Keratinocyte (primary cell): ENCODE measurements at regions not wholly inside any gene's neighbourhood (a gene's known extent, or its start where the extent isn't known, plus 50 kb on each side); places are given as distances from the start of the nearest gene placed in this dataset.

ENCODE experiments used
- DNase-seq: peaks from one replicate; pipeline ENCODE4 v3.0.0-alpha.2; 2011; ENCODE audit warnings: low read depth, missing footprints, low spot score
- FAIRE-seq: peaks from 2 replicates; lab custom pipeline; 2011; peaks lifted over from hg19 to GRCh38; lab: Jason Lieb, UNC
- H2AFZ ChIP-seq: 2 replicates; pipeline ENCODE4 v1.6.0; 2012; ENCODE audit warnings: low read length, control low read depth, inconsistent platforms; ENCODE audit not compliant: control insufficient read depth
- H3K27ac ChIP-seq: 2 replicates; pipeline ENCODE4 v1.5.1; 2011; ENCODE audit warnings: low read length; ENCODE audit not compliant: control insufficient read depth, insufficient read depth
- H3K27me3 ChIP-seq: 3 replicates; pipeline ENCODE4 v1.6.0; 2011; ENCODE audit warnings: low read length; ENCODE audit not compliant: control insufficient read depth, insufficient read depth; ENCODE audit errors: extremely low read depth
- H3K36me3 ChIP-seq, 2 experiments: 2 replicates in 1 of 2; 3 replicates in 1 of 2; pipeline ENCODE4 v1.5.1; 2011; ENCODE audit warnings: low read length in 2 of 2, mild to moderate bottlenecking in 1 of 2; ENCODE audit not compliant: control insufficient read depth in 2 of 2, insufficient read depth in 2 of 2; ENCODE audit errors: extremely low read depth in 1 of 2
- H3K4me1 ChIP-seq: 3 replicates; pipeline ENCODE4 v1.5.1; 2011; ENCODE audit warnings: low read length; ENCODE audit not compliant: control insufficient read depth, insufficient read depth; ENCODE audit errors: extremely low read depth
- H3K4me2 ChIP-seq: 3 replicates; pipeline ENCODE4 v1.6.0; 2011; ENCODE audit warnings: low read depth, low read length; ENCODE audit not compliant: control insufficient read depth, insufficient read depth; ENCODE audit errors: extremely low read depth
- H3K4me3 ChIP-seq, 3 experiments: fragments of 200-600 bp in 1 of 3; sonication (generic) in 1 of 3; 2 replicates in 2 of 3; 3 replicates in 1 of 3; pipeline ENCODE4 v1.5.1; 2011 to 2016; ENCODE audit warnings: low read length in 3 of 3, mild to moderate bottlenecking in 3 of 3, control low read depth in 2 of 3, inconsistent platforms in 1 of 3, low read depth in 1 of 3, mixed read lengths in 1 of 3, mixed run types in 1 of 3, moderate library complexity in 1 of 3; ENCODE audit not compliant: control insufficient read depth in 2 of 3, insufficient read depth in 2 of 3; ENCODE audit errors: extremely low read depth in 1 of 3
- H3K79me2 ChIP-seq: 2 replicates; pipeline ENCODE4 v1.6.0; 2012; ENCODE audit warnings: low read length; ENCODE audit not compliant: control insufficient read depth, insufficient read depth
- H3K9ac ChIP-seq: 3 replicates; pipeline ENCODE4 v1.6.0; 2011; ENCODE audit warnings: low read length; ENCODE audit not compliant: control insufficient read depth, insufficient read depth; ENCODE audit errors: extremely low read depth
- H3K9me1 ChIP-seq: 3 replicates; pipeline ENCODE4 v1.6.0; 2011; ENCODE audit warnings: low read length; ENCODE audit not compliant: control insufficient read depth, insufficient read depth; ENCODE audit errors: extremely low read depth
- H3K9me3 ChIP-seq: 2 replicates; pipeline ENCODE4 v1.5.1; 2012; ENCODE audit warnings: low read depth, low read length; ENCODE audit not compliant: control insufficient read depth
- H4K20me1 ChIP-seq: 3 replicates; pipeline ENCODE4 v1.6.0; 2011; ENCODE audit warnings: low read length; ENCODE audit not compliant: control insufficient read depth, insufficient read depth; ENCODE audit errors: extremely low read depth
- EZH2 ChIP-seq: IDR thresholded peaks from one replicate; pipeline ENCODE4 v1.6.1; 2012; ENCODE audit warnings: inconsistent platforms, mild to moderate bottlenecking, low read length, moderate library complexity
- dilution Hi-C: fragments of 300-500 bp; cut with MboI; formaldehyde crosslinking; loops from one replicate; pipeline ENCODE4 v1.7.0; 2020; ENCODE audit warnings: low sequenced_read_pairs; ENCODE audit not compliant: extremely low pct_ligation_motif_present
- TF ChIP-seq, protein P1 (sequence below), 3 experiments: IDR thresholded peaks in 1 of 3; conservative IDR thresholded peaks in 1 of 3; optimal IDR thresholded peaks in 1 of 3; 2 replicates in 2 of 3; 3 replicates in 1 of 3; pipeline versions ENCODE3 to v1.5.1; 2011; ENCODE audit warnings: low read length in 3 of 3, mild to moderate bottlenecking in 3 of 3, moderate library complexity in 2 of 3, control low read depth in 1 of 3, inconsistent platforms in 1 of 3; ENCODE audit not compliant: insufficient read depth in 2 of 3; ENCODE audit errors: extremely low read depth in 1 of 3

DNA sequence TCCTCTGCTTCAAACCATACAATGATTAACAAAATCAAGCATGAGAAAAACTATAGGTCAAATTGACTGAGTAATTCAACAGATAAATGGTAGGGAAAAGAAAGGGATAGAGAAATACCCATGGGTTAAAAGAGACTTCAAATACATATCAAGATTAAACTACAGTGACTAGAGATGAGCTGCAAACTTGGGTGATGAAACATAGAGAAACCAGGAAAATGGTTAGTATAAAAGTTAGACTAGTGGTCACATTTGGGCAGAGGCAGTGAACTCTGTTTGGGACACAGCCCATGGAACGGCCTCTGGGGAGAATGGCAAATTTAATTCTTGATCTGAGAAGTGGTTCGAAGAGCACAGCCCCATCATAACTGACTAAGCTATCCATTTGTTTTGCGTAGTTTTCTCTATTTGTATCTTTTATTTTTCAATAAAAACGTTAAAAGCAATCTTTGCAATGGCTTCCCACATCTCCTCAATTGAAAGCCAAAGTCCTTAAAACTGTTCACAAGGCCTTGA is 99.4 kb downstream of the APIP start:
- Histone ChIP-seq H3K4me3 (no peak overlapping the region), H3K9me1 (no peaks in the 10 kb centered on the region), H3K27ac (no peak overlapping the region), H3K27me3 (no peaks in the 10 kb centered on the region), H3K4me1 (no peaks in the 10 kb centered on the region), H3K9ac (no peak overlapping the region), H3K79me2 (no peaks in the 10 kb centered on the region), H2AFZ (no peak overlapping the region), H3K36me3 (no peaks in the 10 kb centered on the region), H4K20me1 (no peaks in the 10 kb centered on the region), H3K4me2 (no peak overlapping the region), H3K9me3 (no peaks in the 10 kb centered on the region)
- DNase-seq = no peak
- no peak for FAIRE-seq
- dilution Hi-C loops = no loop called here
- no peak for TF ChIP-seq EZH2
- TF ChIP-seq, protein P1, sequence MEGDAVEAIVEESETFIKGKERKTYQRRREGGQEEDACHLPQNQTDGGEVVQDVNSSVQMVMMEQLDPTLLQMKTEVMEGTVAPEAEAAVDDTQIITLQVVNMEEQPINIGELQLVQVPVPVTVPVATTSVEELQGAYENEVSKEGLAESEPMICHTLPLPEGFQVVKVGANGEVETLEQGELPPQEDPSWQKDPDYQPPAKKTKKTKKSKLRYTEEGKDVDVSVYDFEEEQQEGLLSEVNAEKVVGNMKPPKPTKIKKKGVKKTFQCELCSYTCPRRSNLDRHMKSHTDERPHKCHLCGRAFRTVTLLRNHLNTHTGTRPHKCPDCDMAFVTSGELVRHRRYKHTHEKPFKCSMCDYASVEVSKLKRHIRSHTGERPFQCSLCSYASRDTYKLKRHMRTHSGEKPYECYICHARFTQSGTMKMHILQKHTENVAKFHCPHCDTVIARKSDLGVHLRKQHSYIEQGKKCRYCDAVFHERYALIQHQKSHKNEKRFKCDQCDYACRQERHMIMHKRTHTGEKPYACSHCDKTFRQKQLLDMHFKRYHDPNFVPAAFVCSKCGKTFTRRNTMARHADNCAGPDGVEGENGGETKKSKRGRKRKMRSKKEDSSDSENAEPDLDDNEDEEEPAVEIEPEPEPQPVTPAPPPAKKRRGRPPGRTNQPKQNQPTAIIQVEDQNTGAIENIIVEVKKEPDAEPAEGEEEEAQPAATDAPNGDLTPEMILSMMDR (optimal IDR thresholded peaks at IDR 0.05 in 1 of 3, IDR thresholded peaks at IDR 0.05 in 1 of 3, conservative IDR thresholded peaks at IDR 0.05 in 1 of 3; ENCODE audit: extremely low read depth in 1 of 3, insufficient read depth in 2 of 3, low read length in 3 of 3) = no peak

GRCh38 chr11:34812905-34813576 is 103.1 kb downstream of the APIP start:
- DNase-seq = no peak
- Histone ChIP-seq H3K79me2 (no peaks in the 10 kb centered on the region), H3K27me3 (no peaks in the 10 kb centered on the region), H3K4me2 (no peak overlapping the region), H3K9me1 (no peaks in the 10 kb centered on the region), H3K9ac (no peak overlapping the region), H3K4me3 (no peak overlapping the region), H2AFZ (no peak overlapping the region), H4K20me1 (no peaks in the 10 kb centered on the region), H3K36me3 (no peaks in the 10 kb centered on the region), H3K9me3 (no peaks in the 10 kb centered on the region), H3K27ac (no peak overlapping the region), H3K4me1 (peaks cover 15% of the 10 kb centered on the region)
- dilution Hi-C loops = no loop called here
- no peak for FAIRE-seq
- TF ChIP-seq, protein P1 (optimal IDR thresholded peaks at IDR 0.05 in 1 of 3, IDR thresholded peaks at IDR 0.05 in 1 of 3, conservative IDR thresholded peaks at IDR 0.05 in 1 of 3; ENCODE audit: extremely low read depth in 1 of 3, insufficient read depth in 2 of 3, low read length in 3 of 3) = no peak
- no peak for TF ChIP-seq EZH2
